HG03045 (cell line): ENCODE measurements at regions not wholly inside any gene's neighbourhood (a gene's known extent, or its start where the extent isn't known, plus 50 kb on each side); places are given as distances from the start of the nearest gene placed in this dataset.

Source experiments
- ATAC-seq: cut with Tn5 transposase; IDR thresholded peaks from one replicate; pipeline ENCODE4 v1.9.1; 2021; ENCODE audit warnings: mild to moderate bottlenecking, moderate library complexity; ENCODE audit not compliant: unreplicated experiment

GRCh38 chr2:134134827-134135226, 119.0 kb upstream of the MGAT5 start:
- no peak for ATAC-seq

- ATAC-seq, result no peak
These were observed 118.1 kb upstream of the MGAT5 start for GRCh38 chr2:134135793-134136192.

- ATAC-seq, result no peak
These were observed 117.1 kb upstream of the MGAT5 start for GRCh38 chr2:134136731-134137130.

GRCh38 chr2:134137182-134137611, 116.7 kb upstream of the MGAT5 start:
- no peak for ATAC-seq

- ATAC-seq, result no peak
These were observed 115.8 kb upstream of the MGAT5 start for GRCh38 chr2:134138115-134138514.

- ATAC-seq, result no peak
These were observed 114.3 kb upstream of the MGAT5 start for GRCh38 chr2:134139611-134140010.

- ATAC-seq, result no peak
These were observed 113.6 kb upstream of the MGAT5 start for GRCh38 chr2:134140251-134140661.

- ATAC-seq, result no peak
These were observed 112.1 kb upstream of the MGAT5 start for GRCh38 chr2:134141598-134142340.

- no peak for ATAC-seq
These were observed 111.5 kb upstream of the MGAT5 start for GRCh38 chr2:134142341-134142738.

GRCh38 chr2:134142903-134143302, 111.0 kb upstream of the MGAT5 start:
- ATAC-seq, result no peak

- no peak for ATAC-seq
These were observed 110.3 kb upstream of the MGAT5 start for GRCh38 chr2:134143568-134143967.

- ATAC-seq, result no peak
These were observed 109.7 kb upstream of the MGAT5 start for GRCh38 chr2:134144081-134144596.

- no peak for ATAC-seq
These were observed 109.2 kb upstream of the MGAT5 start for GRCh38 chr2:134144651-134145050.

- no peak for ATAC-seq
These were observed 108.4 kb upstream of the MGAT5 start for GRCh38 chr2:134145519-134145918.

- ATAC-seq, result no peak
These were observed 107.7 kb upstream of the MGAT5 start for GRCh38 chr2:134146161-134146560.

- ATAC-seq, result no peak
These were observed 107.3 kb upstream of the MGAT5 start for GRCh38 chr2:134146620-134147019.

GRCh38 chr2:134148172-134148571, 105.7 kb upstream of the MGAT5 start:
- ATAC-seq, result no peak

- no peak for ATAC-seq
These were observed 104.9 kb upstream of the MGAT5 start for GRCh38 chr2:134148843-134149472.

- no peak for ATAC-seq
These were observed 104.0 kb upstream of the MGAT5 start for GRCh38 chr2:134149904-134150303.

- no peak for ATAC-seq
These were observed 103.1 kb upstream of the MGAT5 start for GRCh38 chr2:134150760-134151159.

- ATAC-seq, result no peak
These were observed 101.5 kb upstream of the MGAT5 start for GRCh38 chr2:134152045-134153010.
